Stimulated activated CD4-positive, alpha-beta T cell treated with anti-CD3 and anti-CD28 coated beads, Interleukin-15, amount 100 ng/mL, for 48 hours (primary cell): ENCODE measurements at regions not wholly inside any gene's neighbourhood (a gene's known extent, or its start where the extent isn't known, plus 50 kb on each side); places are given as distances from the start of the nearest gene placed in this dataset.
"Not testable (repeated sequence)": the region's sequence is repeated elsewhere in the genome, so short reads cannot be mapped to it uniquely, and the experiment has no call there.

Experiments used
- DNase-seq, 2 donors: peaks; one replicate each; pipeline ENCODE4 v3.0.0-alpha.2; 2020; ENCODE audit warnings: low read depth in 2 of 2

DNA sequence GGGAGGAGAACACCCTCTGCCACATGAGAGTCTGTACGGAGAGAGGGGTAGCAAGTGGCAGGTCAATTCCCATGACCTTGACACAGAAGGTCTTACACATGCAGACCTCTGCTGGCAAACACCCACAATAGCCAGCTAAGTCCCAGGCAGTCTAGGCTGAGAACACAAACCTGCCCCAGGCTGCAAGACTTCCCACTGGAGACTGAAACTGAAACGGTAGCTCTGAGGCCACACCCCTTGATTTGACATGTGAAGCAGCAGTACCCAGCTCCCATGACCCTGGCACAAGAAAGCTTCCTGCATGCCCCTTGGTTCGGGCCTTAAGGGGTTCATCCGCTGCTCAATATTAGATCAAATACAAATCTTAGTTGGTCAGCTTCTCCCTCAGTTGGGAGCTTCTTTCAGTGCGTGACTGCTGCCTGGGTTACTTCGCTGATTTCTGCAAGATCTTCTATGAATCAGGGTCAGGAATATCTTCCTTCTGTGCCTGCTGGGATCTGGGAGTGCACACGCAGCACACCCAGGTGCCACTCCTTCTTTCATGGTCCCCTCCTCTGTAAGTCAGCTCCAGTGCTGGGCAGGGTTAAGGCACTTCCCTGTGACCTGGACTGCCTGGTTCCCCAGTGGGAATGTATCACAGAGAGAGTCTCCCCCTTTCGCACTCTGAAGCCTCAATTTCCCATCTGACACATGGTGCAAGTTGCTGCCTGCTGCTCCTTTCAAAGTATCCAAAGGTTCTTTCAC, 187.2 kb upstream of the NPAP1 start:
- not testable (repeated sequence) for DNase-seq

DNA sequence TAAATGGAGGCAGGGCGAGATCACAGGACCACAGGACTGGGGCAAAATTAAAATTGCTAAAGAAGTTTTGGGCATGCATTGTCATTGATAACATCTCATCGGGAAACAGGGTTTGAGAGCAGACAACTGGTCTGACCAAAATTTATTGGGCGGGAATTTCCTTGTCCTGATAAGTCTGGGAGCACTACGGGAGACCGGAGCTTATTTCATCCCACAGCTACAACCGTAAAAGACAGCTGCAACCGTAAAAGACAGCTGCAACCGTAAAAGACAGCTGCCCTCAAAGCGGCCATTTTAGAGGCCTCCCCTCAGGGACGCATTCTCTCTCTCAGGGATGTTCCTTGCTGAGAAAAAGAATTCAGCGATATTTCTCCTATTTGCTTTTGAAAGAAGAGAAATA, 170.4 kb upstream of the NPAP1 start:
- DNase-seq: not testable (repeated sequence)

DNA sequence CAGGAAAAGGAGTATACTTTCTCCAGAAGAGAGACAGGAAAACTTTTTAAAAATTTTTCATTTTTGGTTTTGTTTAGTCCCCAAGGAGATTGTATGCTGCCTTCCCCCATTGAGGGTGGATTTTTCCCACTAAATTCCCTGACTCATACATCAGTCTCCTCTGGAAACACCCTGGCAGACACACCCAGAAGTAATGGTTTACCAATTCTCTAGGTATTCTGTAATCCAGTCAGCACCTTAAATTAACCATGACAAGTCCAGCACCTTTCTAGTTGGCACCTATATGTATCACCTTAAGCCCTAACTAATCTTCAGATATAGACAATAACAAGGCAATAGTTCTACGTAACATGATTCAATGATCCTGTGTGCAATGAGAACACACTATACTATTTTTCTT, 165.9 kb upstream of the NPAP1 start:
- DNase-seq: not testable (repeated sequence)

DNA sequence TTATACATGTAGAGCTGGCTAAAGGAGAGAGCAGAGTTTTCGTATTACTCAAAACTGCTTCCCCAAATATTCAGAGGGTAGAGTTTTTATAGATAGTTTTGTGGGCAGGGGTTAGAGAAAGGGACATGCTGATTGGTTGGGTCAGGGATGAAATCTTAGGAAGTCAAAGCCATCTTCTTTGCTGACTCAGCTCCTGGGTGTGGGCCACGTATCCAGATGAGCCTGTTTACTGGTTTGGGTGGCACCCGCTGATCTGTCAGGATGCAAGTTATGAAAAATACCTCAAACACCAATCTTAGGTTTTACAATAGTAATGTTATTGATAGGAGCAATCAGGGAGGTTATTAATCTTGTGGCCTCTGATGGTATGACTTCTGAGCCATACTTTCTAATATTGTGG, 164.0 kb upstream of the NPAP1 start:
- DNase-seq: not testable (repeated sequence)

DNA sequence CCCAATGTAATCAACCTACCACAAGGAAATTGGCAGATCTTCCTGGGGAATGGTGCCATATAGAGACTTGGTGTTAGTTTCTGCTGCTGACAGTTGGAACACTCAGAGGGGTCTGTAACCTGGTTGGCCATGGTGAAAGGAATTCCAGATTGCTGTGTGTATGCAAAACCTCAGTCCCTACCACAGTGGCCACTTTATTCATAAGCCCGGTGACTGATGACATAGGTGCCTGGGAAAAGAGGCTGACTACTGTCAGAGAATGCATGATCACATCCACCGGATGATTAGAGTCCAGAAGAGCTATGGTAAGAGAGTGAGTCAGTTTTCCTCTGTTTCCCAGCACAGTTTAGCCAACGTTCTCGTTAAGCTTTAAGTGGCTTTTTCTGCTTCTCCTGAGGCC, 156.8 kb upstream of the NPAP1 start:
- DNase-seq: not testable (repeated sequence)

DNA sequence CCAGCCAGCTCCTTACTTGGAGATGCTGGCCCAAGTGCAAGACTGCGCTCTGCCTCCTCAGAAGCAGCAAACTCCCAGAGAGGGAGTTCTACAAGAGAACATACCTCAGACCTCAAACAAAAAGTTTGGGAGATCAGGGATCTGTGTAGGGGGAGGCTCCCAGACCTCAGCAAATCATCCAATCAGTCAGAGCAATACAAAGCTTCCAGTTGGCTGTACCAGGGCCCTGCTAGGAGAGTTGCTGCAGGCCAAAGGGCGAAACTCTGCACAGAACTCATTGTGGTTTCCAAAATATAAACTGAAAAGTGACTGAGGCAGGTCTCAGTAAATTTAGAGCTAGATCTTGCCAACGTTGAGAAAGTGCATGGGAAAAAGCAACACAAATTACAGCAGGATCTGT, 144.3 kb upstream of the NPAP1 start:
- DNase-seq: not testable (repeated sequence)

DNA sequence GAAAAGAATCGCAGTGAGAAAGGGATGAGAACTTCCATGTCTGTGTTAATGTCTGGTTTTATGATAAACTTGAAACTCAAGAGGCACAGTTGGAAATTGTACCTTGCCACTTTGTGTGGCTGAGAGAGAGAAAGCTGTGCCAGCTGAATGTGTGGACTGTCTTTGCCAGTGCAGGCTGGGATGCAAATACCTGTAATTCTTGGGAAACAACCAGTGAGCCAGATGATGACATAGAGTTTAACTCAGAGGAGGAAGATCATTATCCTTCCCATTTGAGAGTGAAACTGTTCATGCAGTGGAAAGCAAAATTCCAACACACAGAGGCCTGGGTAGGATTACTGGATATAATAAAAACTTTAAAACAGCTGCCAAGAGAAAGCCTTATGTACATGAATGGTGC, 141.5 kb upstream of the NPAP1 start:
- not testable (repeated sequence) for DNase-seq

DNA sequence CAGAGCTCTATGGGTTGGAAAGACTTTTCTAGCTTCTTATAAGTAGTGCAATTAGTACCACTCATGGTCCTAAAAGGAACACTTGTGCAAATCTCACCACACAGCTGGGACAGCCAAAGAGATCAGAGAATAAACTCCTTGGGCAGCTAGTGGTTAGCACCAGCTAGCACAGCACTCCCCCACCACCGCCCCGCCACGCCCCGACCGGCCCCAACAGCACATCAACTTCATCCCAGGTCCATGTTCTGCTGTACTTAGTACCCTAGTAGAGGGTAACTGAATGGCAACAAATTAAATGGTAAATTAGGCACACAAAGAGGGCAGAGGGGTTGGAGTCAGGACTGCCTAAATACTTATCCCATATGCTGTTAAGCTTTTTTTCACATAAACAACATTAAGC, 118.3 kb upstream of the NPAP1 start:
- DNase-seq: not testable (repeated sequence)

DNA sequence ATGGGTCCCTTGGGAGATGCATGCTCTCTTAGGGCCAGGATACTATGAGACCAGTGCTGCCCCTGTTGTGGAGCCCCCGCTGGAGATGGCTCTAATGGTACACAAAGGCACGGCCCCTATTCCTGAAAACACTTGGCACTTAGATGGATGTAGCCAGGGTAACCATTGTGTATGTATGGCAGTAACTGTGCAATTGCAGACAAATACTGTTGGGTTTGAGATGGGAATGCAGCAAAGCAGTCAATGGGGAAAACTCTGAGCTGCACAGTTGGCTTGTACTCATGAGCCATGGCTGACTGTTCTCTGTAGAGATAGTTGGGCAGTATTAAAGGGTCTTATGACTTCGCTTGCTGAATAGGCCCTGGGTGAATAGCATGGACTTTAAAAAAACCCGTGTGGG, 67.9 kb upstream of the NPAP1 start:
- no peak for DNase-seq

DNA sequence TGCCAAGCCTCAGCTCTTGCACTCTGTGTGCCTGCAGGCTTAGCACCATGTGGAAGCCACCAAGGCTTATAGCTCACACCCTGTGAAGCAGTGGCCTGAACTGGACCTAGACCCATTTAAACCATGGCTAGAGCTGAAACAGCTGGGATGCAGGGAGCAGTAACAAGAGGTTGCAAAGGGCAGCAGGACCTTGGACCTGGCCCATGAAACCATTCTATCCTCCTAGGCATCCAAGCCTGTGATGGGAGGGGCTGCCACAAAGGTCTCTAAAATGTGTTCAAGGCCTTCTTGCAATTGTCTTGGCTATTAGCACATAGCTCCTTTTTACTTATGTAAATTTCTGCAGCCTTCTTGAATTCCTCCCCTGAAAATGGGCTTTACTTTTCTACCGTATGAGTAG, 57.9 kb upstream of the NPAP1 start:
- no peak for DNase-seq

DNA sequence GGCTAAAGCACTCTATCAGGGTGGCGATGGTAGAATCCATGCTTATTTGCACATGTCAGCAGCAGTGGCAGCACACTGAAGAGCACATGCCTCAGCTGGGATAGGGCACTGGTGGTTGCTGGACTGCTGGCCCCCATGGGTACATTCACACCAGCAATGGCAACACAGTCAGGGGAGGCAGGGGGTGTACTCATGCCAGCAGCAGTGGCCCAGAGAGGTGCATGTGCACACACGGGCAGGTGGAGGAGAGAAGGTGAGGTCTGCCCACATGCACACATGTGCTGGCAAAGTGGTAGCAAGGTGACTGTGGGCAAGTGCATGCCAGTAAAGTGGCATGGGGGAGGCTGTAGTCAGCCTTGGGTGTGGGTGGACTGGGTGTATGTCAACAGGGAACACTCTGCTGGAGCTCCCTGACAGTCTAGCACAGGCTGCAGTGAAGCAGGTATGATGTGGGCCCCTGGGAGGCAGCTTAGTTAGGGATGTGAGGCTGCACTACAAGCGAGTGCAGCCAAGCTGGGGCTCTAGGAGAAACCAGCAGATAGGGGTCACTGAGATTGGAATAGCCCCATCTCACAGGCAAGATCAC, 53.9 kb upstream of the NPAP1 start:
- no peak for DNase-seq
